ENCODE measurements at regions not wholly inside any gene's neighbourhood (a gene's known extent, or its start where the extent isn't known, plus 50 kb on each side); places are given as distances from the start of the nearest gene placed in this dataset.

DNA sequence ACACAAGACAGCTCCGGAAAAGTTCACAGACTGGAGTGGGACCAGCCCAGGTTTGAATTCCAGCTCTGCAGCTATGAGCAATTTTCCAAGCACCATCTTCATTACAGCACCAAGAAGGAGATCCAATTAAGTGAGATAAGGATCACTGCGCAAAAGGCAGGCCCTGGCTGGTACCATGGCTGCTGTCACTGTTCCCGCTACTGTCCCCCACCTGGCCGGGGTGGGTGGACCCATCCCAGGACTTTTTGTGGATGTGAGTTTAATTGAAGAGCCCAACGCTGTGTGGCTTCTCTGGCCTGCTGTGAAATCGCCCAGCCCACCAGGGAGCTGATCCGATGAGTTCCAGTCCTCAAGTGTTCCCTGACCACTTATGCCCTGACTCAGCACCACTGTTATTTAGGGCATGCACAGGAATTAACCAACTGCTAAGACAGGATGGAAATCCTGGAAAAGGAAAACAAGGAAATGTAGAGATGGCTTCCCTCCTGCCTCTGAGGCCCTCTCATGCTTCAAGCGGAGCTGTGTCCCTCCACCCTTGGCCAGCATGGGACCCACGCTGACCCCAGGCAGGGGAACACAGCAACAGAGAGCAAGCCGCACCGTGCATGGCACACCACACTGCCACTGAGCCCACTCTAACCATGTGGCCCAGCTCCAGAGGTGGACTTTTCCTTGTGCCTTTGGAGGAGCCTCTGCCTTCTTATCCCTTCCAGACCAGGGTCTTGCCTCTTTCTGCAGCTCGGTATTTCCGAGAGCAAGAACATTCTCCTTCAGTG, 150.0 kb upstream of the CST7 start:
- TF ChIP-seq POLR2AphosphoS2 (conservative IDR thresholded peaks at IDR 0.05; ENCODE audit: low read length) (no peak), CEBPB (IDR thresholded peaks at IDR 0.05) (no peak), SMC3 (IDR thresholded peaks at IDR 0.05) (no peak), RFX5 (IDR thresholded peaks at IDR 0.05) (no peak), MAX (IDR thresholded peaks at IDR 0.05) (no peak), KDM1A (IDR thresholded peaks at IDR 0.05; ENCODE audit: low read depth) (no peak)
- TF ChIP-seq, protein P1, sequence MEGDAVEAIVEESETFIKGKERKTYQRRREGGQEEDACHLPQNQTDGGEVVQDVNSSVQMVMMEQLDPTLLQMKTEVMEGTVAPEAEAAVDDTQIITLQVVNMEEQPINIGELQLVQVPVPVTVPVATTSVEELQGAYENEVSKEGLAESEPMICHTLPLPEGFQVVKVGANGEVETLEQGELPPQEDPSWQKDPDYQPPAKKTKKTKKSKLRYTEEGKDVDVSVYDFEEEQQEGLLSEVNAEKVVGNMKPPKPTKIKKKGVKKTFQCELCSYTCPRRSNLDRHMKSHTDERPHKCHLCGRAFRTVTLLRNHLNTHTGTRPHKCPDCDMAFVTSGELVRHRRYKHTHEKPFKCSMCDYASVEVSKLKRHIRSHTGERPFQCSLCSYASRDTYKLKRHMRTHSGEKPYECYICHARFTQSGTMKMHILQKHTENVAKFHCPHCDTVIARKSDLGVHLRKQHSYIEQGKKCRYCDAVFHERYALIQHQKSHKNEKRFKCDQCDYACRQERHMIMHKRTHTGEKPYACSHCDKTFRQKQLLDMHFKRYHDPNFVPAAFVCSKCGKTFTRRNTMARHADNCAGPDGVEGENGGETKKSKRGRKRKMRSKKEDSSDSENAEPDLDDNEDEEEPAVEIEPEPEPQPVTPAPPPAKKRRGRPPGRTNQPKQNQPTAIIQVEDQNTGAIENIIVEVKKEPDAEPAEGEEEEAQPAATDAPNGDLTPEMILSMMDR (IDR thresholded peaks at IDR 0.05) = no peak
- TF ChIP-seq, protein P2, sequence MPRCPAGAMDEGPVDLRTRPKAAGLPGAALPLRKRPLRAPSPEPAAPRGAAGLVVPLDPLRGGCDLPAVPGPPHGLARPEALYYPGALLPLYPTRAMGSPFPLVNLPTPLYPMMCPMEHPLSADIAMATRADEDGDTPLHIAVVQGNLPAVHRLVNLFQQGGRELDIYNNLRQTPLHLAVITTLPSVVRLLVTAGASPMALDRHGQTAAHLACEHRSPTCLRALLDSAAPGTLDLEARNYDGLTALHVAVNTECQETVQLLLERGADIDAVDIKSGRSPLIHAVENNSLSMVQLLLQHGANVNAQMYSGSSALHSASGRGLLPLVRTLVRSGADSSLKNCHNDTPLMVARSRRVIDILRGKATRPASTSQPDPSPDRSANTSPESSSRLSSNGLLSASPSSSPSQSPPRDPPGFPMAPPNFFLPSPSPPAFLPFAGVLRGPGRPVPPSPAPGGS (IDR thresholded peaks at IDR 0.05) = no peak

Measured in A549 (cell line).